ENCODE measurements at regions not wholly inside any gene's neighbourhood (a gene's known extent, or its start where the extent isn't known, plus 50 kb on each side); places are given as distances from the start of the nearest gene placed in this dataset.

GRCh38 chr13:69649063-69649392 lies 458.6 kb upstream of the ATXN8OS start:
- TF ChIP-seq, protein P1, sequence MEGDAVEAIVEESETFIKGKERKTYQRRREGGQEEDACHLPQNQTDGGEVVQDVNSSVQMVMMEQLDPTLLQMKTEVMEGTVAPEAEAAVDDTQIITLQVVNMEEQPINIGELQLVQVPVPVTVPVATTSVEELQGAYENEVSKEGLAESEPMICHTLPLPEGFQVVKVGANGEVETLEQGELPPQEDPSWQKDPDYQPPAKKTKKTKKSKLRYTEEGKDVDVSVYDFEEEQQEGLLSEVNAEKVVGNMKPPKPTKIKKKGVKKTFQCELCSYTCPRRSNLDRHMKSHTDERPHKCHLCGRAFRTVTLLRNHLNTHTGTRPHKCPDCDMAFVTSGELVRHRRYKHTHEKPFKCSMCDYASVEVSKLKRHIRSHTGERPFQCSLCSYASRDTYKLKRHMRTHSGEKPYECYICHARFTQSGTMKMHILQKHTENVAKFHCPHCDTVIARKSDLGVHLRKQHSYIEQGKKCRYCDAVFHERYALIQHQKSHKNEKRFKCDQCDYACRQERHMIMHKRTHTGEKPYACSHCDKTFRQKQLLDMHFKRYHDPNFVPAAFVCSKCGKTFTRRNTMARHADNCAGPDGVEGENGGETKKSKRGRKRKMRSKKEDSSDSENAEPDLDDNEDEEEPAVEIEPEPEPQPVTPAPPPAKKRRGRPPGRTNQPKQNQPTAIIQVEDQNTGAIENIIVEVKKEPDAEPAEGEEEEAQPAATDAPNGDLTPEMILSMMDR (IDR thresholded peaks at IDR 0.05) = no peak
- TF ChIP-seq POLR2A (IDR thresholded peaks at IDR 0.05) (no peak), POLR2AphosphoS5 (IDR thresholded peaks at IDR 0.05) (no peak)
